NCI-H2107 treated with DMSO at 0.1 percent for 48 hours (cell line): ENCODE measurements at regions not wholly inside any gene's neighbourhood (a gene's known extent, or its start where the extent isn't known, plus 50 kb on each side); places are given as distances from the start of the nearest gene placed in this dataset.
"Not testable (repeated sequence)": the region's sequence is repeated elsewhere in the genome, so short reads cannot be mapped to it uniquely, and the experiment has no call there.

ENCODE experiments used
- DNase-seq: peaks from one replicate; lab custom pipeline; 2025; ENCODE audit not compliant: unreplicated experiment; lab: John Stamatoyannopoulos, UW

DNA sequence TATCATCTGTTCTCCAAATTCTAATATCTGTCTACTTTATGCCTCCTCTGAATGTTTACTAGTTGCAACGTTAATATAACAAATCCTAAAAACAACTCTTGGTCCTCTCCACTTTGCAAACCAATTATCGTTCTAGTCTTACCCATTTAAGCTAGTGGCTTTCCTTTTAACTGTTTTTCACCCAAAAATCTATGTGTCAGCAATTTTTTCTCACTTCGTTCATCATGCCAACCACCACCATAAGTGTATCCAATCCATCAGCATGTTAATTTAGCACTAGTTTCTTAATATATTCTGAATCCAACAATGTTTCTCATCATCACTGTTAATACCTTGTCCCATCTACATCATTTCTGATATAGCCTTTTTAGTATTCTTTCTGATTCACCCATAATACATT is 90.0 kb upstream of the RORB start:
- DNase-seq, result no peak

DNA sequence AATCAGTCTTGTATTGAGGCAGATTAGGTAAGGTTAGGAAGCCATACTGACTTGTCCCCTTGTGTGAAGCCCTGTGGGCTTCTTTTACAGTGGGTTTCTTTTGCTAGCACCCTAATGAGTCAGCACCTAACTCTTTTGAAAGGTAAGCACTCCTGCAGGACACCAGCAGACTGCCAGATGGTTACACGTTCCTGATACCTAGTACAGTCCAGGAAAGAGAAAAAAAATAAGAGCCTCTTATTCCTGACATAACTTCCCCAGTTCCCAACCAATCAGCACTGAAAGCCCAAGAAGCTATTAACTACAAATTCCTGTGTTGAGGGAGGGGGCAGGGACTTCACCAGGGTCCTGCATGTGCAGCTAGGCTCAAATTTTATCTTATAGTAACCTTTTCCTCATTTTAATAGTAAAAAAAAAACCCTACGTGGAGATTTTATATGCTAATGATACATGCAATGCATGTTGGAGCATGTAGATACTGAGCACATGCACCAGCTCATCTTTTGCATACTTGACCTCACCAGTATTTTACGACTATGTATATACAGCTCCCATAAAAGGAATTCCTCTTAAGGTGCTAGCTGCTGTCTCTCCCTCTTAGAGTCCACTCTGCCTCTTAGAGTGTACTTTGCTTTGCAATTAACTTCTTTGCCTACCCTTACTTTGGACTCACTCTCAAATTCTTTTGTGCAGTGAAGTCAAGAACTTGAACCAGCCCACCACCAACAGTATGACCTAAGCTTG is 84.7 kb upstream of the RORB start:
- DNase-seq, result no peak

DNA sequence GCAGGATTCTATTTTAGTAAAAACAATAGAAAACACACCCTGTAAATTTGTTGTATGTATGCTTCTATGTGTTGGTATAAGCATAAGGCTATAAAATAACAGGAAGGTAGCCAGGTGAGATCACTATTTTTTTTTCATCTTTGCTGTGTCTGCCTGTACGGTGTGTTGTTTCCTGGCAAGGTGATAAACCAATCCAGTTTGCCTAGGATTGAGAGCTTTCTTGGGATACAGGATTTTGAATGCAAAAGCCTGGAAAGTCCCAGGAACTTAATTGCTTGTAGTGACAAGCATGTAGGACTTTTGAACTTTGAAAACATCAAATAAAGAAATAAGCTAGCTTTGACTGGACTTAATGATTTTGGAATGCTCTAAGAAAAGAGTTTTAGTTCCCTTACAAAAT is 83.3 kb upstream of the RORB start:
- no peak for DNase-seq

DNA sequence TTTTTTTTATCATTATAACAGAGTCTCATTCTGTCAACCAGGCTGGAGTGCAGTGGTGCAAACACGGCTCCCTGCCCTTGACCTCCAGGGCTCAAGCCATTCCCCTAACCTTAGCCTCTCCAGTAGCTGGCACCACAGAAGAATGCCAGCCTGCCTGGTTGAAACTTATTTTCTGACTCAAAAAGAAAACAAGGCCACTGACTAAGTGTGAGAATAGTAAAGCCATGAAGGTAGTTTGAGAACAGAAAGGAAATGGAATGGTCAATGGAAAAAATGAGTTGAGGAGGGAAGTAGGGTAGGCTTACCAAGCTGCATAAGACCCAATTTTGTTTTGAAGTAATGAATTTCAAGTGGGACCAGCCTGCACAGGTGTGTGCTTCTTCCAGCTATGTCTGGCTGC is 82.8 kb upstream of the RORB start:
- no peak for DNase-seq

DNA sequence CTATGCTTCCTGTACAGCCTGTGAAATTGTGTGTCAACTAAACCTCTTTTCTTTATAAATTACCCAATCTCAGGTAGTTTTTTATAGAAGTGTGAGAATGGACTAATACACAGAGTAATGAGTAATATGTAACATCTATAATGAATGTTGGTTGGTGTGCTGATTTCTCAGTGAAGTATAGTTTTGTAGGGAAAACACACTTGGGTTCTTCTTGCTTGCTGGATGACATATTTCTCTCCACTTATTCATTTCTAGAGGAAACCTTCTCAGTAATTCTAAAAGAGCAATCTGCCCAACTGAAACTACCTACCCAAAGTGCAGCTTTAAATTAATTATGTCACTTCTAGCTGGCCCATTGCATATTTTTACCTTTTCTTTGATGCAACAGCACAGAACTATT is 81.1 kb upstream of the RORB start:
- DNase-seq, result no peak

DNA sequence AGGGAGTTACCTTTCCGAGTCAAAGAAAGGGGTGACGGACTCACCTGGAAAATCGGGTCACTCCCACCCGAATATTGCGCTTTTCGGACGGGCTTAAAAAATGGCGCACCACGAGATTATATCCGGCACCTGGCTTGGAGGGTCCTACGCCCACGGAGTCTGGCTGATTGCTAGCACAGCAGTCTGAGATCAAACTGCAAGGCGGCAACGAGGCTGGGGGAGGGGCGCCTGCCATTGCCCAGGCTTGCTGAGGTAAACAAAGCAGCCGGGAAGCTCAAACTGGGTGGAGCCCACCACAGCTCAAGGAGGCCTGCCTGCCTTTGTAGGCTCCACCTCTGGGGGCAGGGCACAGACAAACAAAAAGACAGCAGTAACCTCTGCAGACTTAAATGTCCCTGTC is 72.6 kb upstream of the RORB start:
- not testable (repeated sequence) for DNase-seq

DNA sequence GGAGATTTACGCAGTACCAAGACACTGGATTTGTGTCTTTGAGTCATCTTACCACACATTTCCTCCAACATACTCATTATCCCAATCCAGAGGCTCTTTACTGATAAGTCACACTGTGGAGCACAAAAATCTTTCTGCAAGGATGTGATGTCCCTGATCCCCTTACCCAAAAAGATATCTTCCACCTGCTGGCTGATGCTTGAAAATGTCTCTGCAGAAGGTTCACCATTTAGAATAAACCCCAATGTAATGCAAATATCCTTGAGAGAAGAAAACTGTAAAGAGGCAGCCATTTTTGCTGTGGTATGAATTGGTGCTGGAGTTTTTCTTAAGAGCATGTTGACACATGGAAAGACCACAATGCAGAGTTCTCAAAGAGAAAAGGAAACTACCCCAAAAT is 65.7 kb upstream of the RORB start:
- no peak for DNase-seq

DNA sequence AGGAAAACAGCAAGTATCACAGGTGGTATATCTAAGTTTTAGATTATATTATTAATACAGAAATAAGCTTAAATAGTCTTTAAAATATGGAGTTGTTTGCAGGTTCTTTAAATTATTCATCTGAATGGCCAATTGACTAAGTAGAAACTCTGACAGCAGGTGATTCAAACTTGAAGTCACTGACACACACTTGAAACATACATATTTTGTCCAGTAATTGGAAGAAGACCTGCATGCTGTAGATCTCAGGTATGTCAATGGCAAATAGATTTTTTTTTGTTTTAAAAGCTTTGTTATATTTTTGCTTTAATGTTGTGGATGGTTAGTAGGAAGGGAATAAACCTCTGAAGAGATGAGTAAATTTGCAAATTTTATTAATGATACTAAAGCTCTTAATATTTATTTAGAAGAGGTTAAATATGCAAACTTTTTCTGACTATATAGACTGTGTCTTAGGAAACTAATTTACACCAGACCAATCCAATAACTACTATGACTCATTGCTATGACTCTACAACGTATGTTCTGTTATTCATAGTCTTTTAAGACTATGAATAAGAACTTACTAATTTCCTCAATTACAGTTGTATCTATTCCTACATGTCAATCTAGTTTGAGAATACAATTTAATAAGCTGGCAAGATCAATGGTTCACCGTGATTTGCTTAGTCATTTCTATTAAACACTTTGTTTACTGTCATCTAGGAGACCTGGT is 53.9 kb upstream of the RORB start:
- no peak for DNase-seq

DNA sequence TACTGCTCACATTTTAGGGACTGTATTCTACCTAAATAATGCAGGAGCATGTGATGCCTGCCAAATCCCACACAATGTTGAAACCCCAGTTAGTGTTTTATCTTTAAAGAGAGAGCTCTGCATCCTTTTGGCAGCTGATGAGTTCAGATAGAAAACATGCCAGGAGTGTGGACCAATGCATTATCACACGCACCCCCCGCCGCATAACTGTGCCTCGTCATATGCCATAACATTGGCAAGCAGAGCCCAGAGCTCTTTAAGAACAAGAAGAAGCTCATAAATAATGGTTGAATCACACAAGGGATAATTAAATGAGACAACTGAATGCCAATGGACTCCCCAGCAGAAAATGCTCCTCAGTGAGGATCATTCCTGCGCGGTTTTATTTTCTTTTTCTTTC is 52.8 kb upstream of the RORB start:
- no peak for DNase-seq
